DMS 273 treated with DMSO at 0.1 percent for 48 hours (cell line): ENCODE measurements at regions not wholly inside any gene's neighbourhood (a gene's known extent, or its start where the extent isn't known, plus 50 kb on each side); places are given as distances from the start of the nearest gene placed in this dataset.

Source experiments
- DNase-seq: peaks from one replicate; lab custom pipeline; 2025; lab: John Stamatoyannopoulos, UW

GRCh38 chr3:66854601-66855151 is 143.4 kb upstream of the KBTBD8 start:
- DNase-seq = no peak

GRCh38 chr3:66856533-66856932 is 141.6 kb upstream of the KBTBD8 start:
- no peak for DNase-seq

- no peak for DNase-seq
Observed at GRCh38 chr3:66858656-66859381, 139.3 kb upstream of the KBTBD8 start.

GRCh38 chr3:66860771-66861170 is 137.3 kb upstream of the KBTBD8 start:
- DNase-seq = no peak

GRCh38 chr3:66863205-66864111 is 134.6 kb upstream of the KBTBD8 start:
- no peak for DNase-seq

GRCh38 chr3:66884659-66885058 is 113.4 kb upstream of the KBTBD8 start:
- DNase-seq = no peak

- no peak for DNase-seq
Observed at GRCh38 chr3:66885326-66886000, 112.6 kb upstream of the KBTBD8 start.

GRCh38 chr3:66889750-66890494 is 108.2 kb upstream of the KBTBD8 start:
- no peak for DNase-seq

- no peak for DNase-seq
Observed at GRCh38 chr3:66898155-66898554, 100.0 kb upstream of the KBTBD8 start.

- DNase-seq = no peak
Observed at GRCh38 chr3:66904336-66904735, 93.8 kb upstream of the KBTBD8 start.

- no peak for DNase-seq
Observed at GRCh38 chr3:66904831-66905493, 93.1 kb upstream of the KBTBD8 start.

- DNase-seq = no peak
Observed at GRCh38 chr3:66907136-66907535, 91.0 kb upstream of the KBTBD8 start.

GRCh38 chr3:66910266-66911055 is 87.6 kb upstream of the KBTBD8 start:
- no peak for DNase-seq

- DNase-seq = no peak
Observed at GRCh38 chr3:66912306-66912705, 85.8 kb upstream of the KBTBD8 start.

GRCh38 chr3:66922058-66922457 is 76.0 kb upstream of the KBTBD8 start:
- no peak for DNase-seq

GRCh38 chr3:66923969-66924368 is 74.1 kb upstream of the KBTBD8 start:
- DNase-seq = no peak

GRCh38 chr3:66928252-66928651 is 69.9 kb upstream of the KBTBD8 start:
- DNase-seq = no peak

GRCh38 chr3:66931291-66931690 is 66.8 kb upstream of the KBTBD8 start:
- no peak for DNase-seq

- DNase-seq = no peak
Observed at GRCh38 chr3:66931699-66932098, 66.4 kb upstream of the KBTBD8 start.

- DNase-seq = no peak
Observed at GRCh38 chr3:66933233-66933632, 64.9 kb upstream of the KBTBD8 start.
